T47D (cell line): ENCODE measurements at regions not wholly inside any gene's neighbourhood (a gene's known extent, or its start where the extent isn't known, plus 50 kb on each side); places are given as distances from the start of the nearest gene placed in this dataset.

Source experiments
- DNase-seq, 2 experiments: peaks; one replicate each; pipeline versions ENCODE4 v3.0.0 to v3.0.0-alpha.2; 2011 to 2012; ENCODE audit warnings: low read depth in 1 of 2, low spot score in 1 of 2
- JUND ChIP-seq: IDR thresholded peaks from 2 replicates; pipeline ENCODE4 v1.6.1; 2012; ENCODE audit warnings: low read depth
- in situ Hi-C: cut with HindIII; loops from 2 replicates; pipeline ENCODE4 v1.10.0; 2016; ENCODE audit warnings: low sequenced_read_pairs, low pct_unique_long_range_greater_than_20kb

GRCh38 chr6:81572020-81572419, 180.5 kb downstream of the TENT5A start:
- DNase-seq: no peak
- TF ChIP-seq JUND: no peak
- in situ Hi-C loops: no loop called here

DNA sequence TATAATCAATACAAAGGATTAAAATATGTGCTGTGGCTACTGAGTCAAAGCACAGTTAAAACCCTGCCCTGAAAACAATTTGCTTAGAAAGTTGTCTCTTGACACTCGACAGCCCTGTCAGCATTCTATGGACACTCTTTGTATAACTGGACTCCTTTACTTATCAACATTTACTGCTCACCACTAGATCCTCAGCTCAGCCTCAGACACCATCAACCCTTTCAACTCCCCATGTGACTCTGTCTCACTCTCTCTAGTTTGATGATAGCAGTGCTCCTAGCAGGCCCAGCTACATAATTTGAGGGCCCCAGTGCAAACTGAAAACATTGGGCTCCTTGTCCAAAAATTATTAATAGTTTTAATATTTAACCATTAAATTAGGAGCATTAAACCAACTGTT, 181.8 kb downstream of the TENT5A start:
- in situ Hi-C loops: no loop called here
- TF ChIP-seq JUND: no peak
- no peak for DNase-seq

- no peak for DNase-seq
- in situ Hi-C loops: no loop called here
- TF ChIP-seq JUND: no peak
These were observed 183.5 kb downstream of the TENT5A start for GRCh38 chr6:81568973-81569372.

GRCh38 chr6:81565071-81565470, 187.4 kb downstream of the TENT5A start:
- in situ Hi-C loops: no loop called here
- TF ChIP-seq JUND: no peak
- DNase-seq: no peak

DNA sequence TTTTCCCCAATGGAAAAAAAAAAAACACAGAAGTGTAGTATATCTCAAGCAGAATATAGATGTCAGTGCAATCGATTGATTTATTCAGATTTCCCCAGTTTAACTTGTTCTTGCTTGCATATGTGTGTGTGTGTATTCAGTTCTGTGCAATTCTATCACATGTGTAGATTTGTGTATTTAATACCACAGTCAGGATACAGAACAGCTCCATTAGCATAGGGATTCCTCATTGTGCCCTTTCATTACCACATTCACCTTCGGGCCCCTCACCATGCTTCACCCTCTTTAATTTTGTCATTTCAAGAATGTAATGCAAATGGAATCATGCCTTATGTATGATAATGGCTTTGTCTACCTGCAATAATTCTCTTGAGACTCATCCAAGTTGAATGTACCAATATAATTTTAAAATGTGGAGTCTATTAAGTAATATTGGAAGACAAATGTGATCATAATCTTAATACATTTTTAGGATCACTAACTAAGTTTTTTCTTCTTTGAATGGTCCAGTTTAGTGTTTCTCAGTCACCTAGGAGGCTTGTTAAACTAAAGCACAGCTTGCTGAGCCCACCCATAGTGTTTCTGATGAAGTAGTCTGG, 187.9 kb downstream of the TENT5A start:
- TF ChIP-seq JUND: no peak
- no peak for DNase-seq
- in situ Hi-C loops: no loop called here

GRCh38 chr6:81562169-81562568, 190.3 kb downstream of the TENT5A start:
- DNase-seq: no peak
- no peak for TF ChIP-seq JUND
- in situ Hi-C loops: no loop called here

GRCh38 chr6:81561731-81562130, 190.8 kb downstream of the TENT5A start:
- TF ChIP-seq JUND: no peak
- in situ Hi-C loops: no loop called here
- no peak for DNase-seq

DNA sequence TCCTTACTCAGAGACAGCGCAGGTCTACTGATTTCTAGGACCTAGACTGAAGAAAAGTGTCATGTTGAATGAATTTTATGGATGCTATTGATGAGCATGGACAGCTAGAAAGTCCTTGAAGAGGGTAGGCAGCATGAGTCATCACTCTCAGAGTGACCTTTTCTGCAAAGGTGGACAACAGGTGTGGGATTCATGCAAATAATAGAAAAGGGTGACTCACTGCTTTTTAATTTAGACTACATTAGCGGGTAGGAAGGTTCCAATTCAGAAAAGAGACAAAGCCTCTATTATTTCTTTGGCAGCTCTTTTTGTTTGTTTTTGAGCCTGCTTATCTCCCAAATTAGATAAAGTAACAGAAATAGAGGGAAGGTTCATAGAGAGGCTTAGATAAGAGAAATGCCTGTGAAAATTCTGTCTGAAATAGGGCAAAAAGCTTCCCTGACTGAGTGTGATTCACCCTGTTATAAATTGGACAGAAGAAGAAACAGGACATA, 191.4 kb downstream of the TENT5A start:
- DNase-seq: no peak
- in situ Hi-C loops: no loop called here

GRCh38 chr6:81557811-81558210, 194.7 kb downstream of the TENT5A start:
- DNase-seq: no peak
- in situ Hi-C loops: no loop called here
- no peak for TF ChIP-seq JUND

More for the DNA sequence above, 191.4 kb downstream of the TENT5A start:
- no peak for TF ChIP-seq JUND

DNA sequence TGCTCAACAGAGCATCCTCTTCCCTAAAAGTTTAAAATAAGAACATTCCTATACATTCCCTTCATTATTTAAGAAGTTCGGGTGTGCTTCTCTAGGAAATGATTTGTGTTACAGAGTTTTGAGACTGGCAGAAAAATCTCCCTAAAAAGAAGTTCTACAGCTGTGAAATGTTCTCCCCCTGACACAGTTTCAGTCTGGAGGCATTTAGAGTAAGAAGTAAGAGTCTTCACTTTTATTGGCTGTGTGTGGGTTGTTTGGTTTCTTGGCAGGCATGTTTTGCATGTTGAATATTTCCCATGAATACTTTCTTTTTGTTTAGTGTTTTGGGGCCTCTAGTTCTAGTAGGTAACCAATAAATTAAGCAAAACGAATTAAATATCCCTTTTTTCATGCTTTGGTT, 195.9 kb downstream of the TENT5A start:
- in situ Hi-C loops: no loop called here
- no peak for DNase-seq
- TF ChIP-seq JUND: no peak

GRCh38 chr6:81553216-81553615, 199.3 kb downstream of the TENT5A start:
- DNase-seq: no peak
- in situ Hi-C loops: no loop called here
- TF ChIP-seq JUND: no peak

DNA sequence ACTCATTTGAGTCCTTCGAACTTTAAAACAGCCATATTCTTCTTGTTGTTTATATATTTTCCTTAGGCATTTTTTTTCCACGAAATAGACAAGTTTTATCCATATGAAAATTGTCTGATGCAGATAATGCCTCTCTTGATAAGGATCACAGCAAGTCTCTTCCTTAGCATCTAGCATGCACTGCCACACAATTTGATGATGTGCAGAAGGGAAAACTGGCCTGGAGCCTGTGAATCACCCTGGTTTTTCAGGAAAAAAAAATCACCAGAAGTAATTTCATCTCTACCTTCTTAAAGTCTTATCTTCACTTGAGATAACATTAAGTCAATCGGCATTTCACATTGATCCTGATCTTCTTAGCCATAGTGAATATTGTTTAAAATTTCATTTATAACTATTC, 199.8 kb downstream of the TENT5A start:
- no peak for DNase-seq
- in situ Hi-C loops: no loop called here

GRCh38 chr6:81547149-81547548, 205.3 kb downstream of the TENT5A start:
- in situ Hi-C loops: no loop called here
- no peak for DNase-seq
- no peak for TF ChIP-seq JUND

More for the DNA sequence above, 199.8 kb downstream of the TENT5A start:
- TF ChIP-seq JUND: no peak

DNA sequence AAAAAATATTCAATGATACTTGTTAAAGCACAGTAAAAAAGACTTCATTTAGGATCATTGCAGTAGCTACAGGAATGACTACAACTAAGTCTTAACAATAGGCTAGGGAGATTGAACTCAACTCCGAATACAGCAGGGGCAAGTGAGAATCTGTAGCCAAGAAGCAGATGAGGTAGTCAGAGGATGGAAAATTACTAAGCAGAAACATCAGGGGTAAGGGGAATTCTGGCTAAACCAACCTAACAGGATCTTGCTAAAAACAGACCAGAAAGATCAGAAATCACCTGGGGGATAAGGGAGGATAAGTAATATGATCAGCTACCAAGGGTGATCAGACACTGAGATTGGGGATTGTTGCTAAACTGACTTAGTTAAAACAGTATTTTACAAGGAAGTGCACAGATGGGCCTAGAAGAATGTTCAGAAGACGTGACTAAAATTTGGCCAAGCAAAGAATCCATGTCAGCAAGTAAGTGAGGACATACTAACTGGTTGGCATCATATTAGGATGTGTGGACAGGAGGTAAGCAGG, 217.5 kb downstream of the TENT5A start:
- in situ Hi-C loops: no loop called here
- peak in 1 of 2 experiments; percentile 10 for DNase-seq
- TF ChIP-seq JUND: no peak
